Activated naive CD4-positive, alpha-beta T cell treated with anti-CD3 and anti-CD28 coated beads, Interleukin-2, amount 50 U/mL, for 72 hours (primary cell): ENCODE measurements at regions not wholly inside any gene's neighbourhood (a gene's known extent, or its start where the extent isn't known, plus 50 kb on each side); places are given as distances from the start of the nearest gene placed in this dataset.
A peak's percentile ranks its signal among the peaks of the same experiment; 100 is the strongest.

Experiments
- ATAC-seq, 2 donors: fragments of 150-1000 bp; cut with Tn5 transposase; 2 replicates each; pipeline ENCODE4 v1.10.0; 2021; ENCODE audit warnings: mild to moderate bottlenecking in 2 of 2, moderate library complexity in 2 of 2
- DNase-seq, 2 donors: peaks; one replicate each; pipeline ENCODE4 v3.0.0; 2021 to 2022; ENCODE audit warnings: low spot score in 2 of 2
- H3K27ac Mint-ChIP-seq, 2 donors: one replicate each; pipeline ENCODE4 v1.8.0; 2022; ENCODE audit warnings: mild to moderate bottlenecking in 2 of 2, mixed read lengths in 2 of 2
- H3K36me3 Mint-ChIP-seq, 2 donors: one replicate each; pipeline ENCODE4 v1.8.0; 2022; ENCODE audit warnings: mixed read lengths in 2 of 2
- H3K9me3 Mint-ChIP-seq, 2 donors: one replicate each; pipeline ENCODE4 v1.8.0; 2022; ENCODE audit warnings: mixed read lengths in 2 of 2

DNA sequence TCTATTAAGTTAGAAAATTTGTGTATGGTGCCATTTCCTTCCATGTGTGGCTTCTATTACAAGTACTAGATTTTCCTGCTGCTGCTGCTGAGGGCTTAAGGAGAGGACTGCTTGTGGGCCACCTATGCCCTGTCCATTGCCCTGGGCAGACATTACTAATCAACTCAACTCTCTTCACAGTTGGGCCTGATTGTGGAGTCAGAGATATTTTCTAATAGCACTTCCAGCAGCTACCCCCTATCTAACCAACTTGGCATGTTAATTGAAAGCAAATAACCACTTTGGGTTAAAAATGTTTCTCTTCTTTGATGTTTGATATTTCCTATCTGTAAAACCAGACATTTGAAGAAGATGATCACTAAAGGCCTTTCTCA lies 242.0 kb downstream of the EDEM1 start:
- DNase-seq (no peak), ATAC-seq (no peak)
- Mint-ChIP-seq H3K27ac (no peak overlapping the region), H3K36me3 (no peaks in the 10 kb centered on the region), H3K9me3 (no peaks in the 10 kb centered on the region)

GRCh38 chr3:5430701-5431100 lies 243.2 kb downstream of the EDEM1 start:
- ATAC-seq = no peak
- H3K9me3 Mint-ChIP-seq = no peaks in the 10 kb centered on the region
- no peak overlapping the region for H3K27ac Mint-ChIP-seq
- H3K36me3 Mint-ChIP-seq = no peaks in the 10 kb centered on the region
- DNase-seq = no peak

- Mint-ChIP-seq H3K27ac (no peak overlapping the region), H3K36me3 (no peaks in the 10 kb centered on the region), H3K9me3 (no peaks in the 10 kb centered on the region)
- ATAC-seq = no peak
- DNase-seq = no peak
Measured at GRCh38 chr3:5431146-5431545, 243.6 kb downstream of the EDEM1 start.

DNA sequence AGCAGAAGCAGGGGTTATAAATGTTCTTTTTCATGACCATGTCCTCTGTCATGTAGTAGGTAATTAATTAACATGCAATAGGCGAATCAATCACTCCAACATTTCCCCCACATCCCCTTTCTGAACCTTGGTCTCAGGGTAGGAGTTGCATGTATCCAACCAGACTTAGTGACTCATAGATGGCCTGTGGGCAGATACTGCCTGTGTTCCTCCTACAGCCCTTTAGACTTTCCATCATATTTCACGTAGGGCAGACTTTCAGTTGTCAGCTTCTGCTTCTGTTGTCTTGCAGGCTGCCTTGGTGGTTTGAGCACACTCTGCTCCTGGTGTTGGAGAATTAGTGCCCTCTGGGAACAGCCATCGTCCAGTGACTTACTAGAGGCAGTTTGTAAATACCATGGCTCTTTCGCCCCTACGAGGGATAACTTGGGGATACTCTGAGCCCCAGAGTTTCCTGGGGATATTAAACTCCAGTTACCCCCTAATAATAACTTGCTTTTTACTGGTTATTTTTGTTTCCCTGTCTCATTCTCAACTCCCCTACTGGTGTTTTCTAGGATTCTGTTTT lies 244.4 kb downstream of the EDEM1 start:
- peak in 1 of 2 donors; percentile 26 for ATAC-seq
- Mint-ChIP-seq H3K27ac (no peak overlapping the region), H3K36me3 (no peaks in the 10 kb centered on the region), H3K9me3 (no peaks in the 10 kb centered on the region)
- DNase-seq = no peak

DNA sequence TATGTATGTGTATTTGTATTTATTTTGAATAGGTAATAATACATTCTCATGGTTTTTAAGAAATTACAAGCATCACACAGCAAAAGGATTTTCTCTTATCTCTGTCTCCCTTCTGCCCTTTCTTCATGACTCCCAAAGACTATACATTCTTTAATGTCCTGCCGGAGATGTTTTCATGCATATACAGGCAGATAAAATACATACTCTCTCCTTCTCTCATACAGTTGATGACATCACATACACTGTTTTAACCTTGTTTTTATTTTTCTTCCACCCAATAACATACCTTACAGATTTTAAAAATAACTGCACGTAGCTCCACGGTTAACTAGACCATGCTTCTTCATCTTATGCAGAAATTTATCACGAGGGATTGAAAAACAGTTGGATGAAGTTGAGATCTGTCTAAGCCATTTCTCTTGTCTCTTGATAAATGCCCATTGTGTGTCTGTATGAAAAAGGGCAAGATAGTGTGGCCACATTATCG lies 249.8 kb downstream of the EDEM1 start:
- Mint-ChIP-seq H3K9me3 (no peaks in the 10 kb centered on the region), H3K36me3 (no peaks in the 10 kb centered on the region), H3K27ac (no peak overlapping the region)
- DNase-seq = no peak
- no peak for ATAC-seq

- DNase-seq = no peak
- H3K9me3 Mint-ChIP-seq = no peaks in the 10 kb centered on the region
- H3K27ac Mint-ChIP-seq = no peak overlapping the region
- H3K36me3 Mint-ChIP-seq = no peaks in the 10 kb centered on the region
- ATAC-seq = no peak
Measured at GRCh38 chr3:5437783-5438323, 250.3 kb downstream of the EDEM1 start.

DNA sequence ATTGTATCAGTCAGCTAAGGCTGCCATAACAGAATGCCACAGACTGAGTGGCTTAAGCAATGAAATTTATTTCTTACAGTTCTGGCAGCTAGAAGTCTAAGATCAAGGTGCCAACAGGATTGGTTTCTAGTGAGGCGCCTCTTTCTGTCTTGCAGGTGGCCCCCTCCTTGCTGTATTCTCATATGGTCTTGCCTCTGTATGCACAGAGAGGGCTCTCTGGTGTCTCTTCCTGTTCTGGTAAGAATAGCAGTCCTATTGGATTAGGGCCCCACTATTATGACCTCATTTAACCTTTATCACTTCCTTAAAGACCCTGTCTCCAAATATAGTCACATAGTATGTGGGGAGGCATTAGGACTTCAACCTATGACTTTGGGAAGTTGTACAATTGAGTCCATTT lies 253.9 kb downstream of the EDEM1 start:
- Mint-ChIP-seq H3K36me3 (no peaks in the 10 kb centered on the region), H3K9me3 (no peaks in the 10 kb centered on the region), H3K27ac (no peak overlapping the region)
- ATAC-seq (no peak), DNase-seq (no peak)

DNA sequence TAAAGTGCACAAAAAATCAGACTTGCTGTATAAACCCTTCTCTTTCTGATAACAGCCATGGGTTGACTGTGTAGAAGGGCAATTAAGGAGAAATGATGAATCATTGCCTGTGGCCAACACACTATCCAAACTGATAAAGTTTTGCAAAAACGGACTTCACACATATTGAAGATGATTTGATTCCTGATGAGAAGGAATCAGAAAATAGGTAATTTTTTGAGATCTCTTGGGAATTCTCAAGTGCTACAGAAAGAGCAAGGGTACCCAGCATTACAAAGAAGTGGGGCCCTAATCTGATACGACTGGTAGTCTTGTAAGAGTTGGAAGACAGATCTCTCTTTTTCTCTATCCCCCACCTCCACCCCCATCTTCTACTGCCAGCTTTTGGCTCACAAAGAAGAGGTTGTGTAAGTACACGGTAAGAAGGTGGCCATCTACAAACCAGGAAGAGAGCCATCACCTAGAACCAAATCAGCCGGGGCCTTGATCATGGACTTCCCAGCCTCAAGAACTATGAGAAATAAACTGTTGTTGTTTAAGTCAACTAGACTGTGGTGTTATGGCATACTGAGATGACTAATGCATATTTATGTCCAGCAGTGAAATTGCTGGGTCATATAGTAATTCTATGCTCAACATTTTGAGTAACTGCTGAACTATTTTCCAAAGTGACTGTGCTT lies 254.7 kb downstream of the EDEM1 start:
- no peaks in the 10 kb centered on the region for H3K36me3 Mint-ChIP-seq
- H3K27ac Mint-ChIP-seq = no peak overlapping the region
- no peaks in the 10 kb centered on the region for H3K9me3 Mint-ChIP-seq
- DNase-seq (no peak), ATAC-seq (no peak)

- no peaks in the 10 kb centered on the region for H3K36me3 Mint-ChIP-seq
- DNase-seq (no peak), ATAC-seq (no peak)
- H3K9me3 Mint-ChIP-seq = no peaks in the 10 kb centered on the region
- no peak overlapping the region for H3K27ac Mint-ChIP-seq
Measured at GRCh38 chr3:5442786-5443138, 255.3 kb downstream of the EDEM1 start.

- no peak for ATAC-seq
- no peaks in the 10 kb centered on the region for H3K9me3 Mint-ChIP-seq
- no peaks in the 10 kb centered on the region for H3K36me3 Mint-ChIP-seq
- H3K27ac Mint-ChIP-seq = no peak overlapping the region
- DNase-seq = no peak
Measured at GRCh38 chr3:5444253-5444652, 256.7 kb downstream of the EDEM1 start.

DNA sequence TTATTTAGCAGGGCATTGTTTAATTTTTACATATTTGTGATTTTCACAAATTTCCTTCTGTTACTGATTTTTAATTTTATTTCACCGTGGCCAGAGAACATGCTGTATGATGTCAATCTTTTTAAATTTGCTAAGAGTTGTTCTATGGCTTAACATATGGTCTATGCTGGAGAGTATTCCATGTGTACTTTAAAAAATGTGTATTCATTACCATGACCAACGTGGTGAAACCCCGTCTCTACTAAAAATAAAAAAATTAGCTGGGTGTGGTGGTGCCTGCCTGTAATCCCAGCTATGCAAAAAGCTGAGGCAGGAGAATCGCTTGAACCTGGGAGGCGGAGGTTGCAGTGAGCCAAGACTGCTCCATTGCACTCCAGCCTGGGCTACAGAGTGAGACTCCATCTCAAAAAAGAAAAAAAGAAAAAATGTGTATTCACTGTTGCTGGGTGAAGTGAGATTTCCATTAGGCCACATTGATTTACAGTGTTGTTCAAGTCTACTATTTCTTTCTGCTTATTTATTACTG lies 258.2 kb downstream of the EDEM1 start:
- Mint-ChIP-seq H3K9me3 (no peaks in the 10 kb centered on the region), H3K27ac (no peak overlapping the region), H3K36me3 (no peaks in the 10 kb centered on the region)
- DNase-seq = no peak
- ATAC-seq = no peak

- no peak for ATAC-seq
- Mint-ChIP-seq H3K36me3 (no peaks in the 10 kb centered on the region), H3K9me3 (no peaks in the 10 kb centered on the region), H3K27ac (peak overlapping the region in 1 of 2 donors; percentile 13)
- no peak for DNase-seq
Measured at GRCh38 chr3:5448246-5448645, 260.7 kb downstream of the EDEM1 start.

DNA sequence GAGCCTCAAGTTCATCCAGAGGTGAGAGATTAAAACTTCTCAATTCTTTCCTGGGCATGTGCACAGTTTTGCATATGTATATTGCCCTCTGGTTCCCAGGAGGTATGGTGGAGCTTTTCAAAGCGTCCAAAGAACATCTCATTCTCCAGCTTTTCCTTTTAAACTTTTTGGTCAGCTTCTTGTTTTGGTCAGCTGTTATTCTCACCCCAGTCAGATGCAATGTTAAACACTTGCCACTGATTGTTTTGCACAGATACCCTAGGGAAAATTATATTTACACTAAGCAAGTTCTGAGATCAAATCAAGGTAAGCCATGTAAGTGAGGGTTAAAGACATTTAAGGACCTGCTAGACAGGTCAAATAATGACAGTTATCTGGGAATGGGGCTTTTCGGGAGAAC lies 261.3 kb downstream of the EDEM1 start:
- no peak for DNase-seq
- no peak for ATAC-seq
- H3K27ac Mint-ChIP-seq = no peak overlapping the region
- no peaks in the 10 kb centered on the region for H3K9me3 Mint-ChIP-seq
- H3K36me3 Mint-ChIP-seq = no peaks in the 10 kb centered on the region

DNA sequence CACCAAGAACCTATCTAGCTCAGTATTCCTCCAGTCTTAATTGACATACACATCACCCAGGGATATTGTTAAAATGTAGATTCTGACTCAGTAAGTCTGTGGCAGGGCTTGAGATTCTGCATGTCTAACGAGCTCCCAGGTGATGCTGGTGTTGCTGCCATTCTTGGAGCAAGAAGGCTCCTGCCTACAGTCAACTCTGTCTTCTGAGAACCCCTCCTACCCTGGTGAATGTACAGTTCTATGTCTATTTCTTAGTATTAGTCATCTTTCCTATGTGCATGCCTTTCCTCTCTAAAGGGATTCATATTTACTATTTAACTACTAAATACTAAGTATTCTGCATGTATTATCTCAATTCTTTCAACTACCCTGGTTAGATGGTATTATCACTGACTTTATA lies 268.7 kb downstream of the EDEM1 start:
- no peak for DNase-seq
- peak in 1 of 2 donors; percentile 88 for ATAC-seq
- Mint-ChIP-seq H3K27ac (no peak overlapping the region), H3K36me3 (no peaks in the 10 kb centered on the region), H3K9me3 (no peaks in the 10 kb centered on the region)

GRCh38 chr3:5458526-5458925 lies 271.0 kb downstream of the EDEM1 start:
- H3K9me3 Mint-ChIP-seq = no peaks in the 10 kb centered on the region
- ATAC-seq = no peak
- H3K36me3 Mint-ChIP-seq = no peaks in the 10 kb centered on the region
- no peak overlapping the region for H3K27ac Mint-ChIP-seq
- DNase-seq = no peak

GRCh38 chr3:5462086-5462485 lies 274.6 kb downstream of the EDEM1 start:
- DNase-seq (no peak), ATAC-seq (no peak)
- H3K27ac Mint-ChIP-seq = no peak overlapping the region
- H3K36me3 Mint-ChIP-seq = no peaks in the 10 kb centered on the region
- no peaks in the 10 kb centered on the region for H3K9me3 Mint-ChIP-seq

DNA sequence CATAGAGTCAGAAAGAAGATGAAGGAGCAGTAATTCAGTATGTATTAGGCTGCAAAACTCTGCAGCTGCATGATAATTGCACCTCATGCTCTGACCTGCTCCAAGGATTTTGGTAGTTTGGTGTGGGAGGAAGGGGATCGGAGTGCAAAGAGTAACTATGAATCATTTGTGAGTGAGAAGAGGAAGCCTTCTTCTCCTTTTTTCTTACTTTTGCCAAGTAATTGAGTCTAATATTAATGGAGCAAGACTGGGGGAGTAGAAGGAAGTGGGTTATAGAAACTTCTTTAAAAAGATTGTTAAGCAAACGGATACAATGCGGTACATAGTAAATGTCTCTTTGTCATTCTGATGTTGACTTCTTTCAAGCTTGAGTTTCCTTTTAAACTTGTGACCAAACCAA lies 276.5 kb downstream of the EDEM1 start:
- ATAC-seq = no peak
- no peak for DNase-seq
- Mint-ChIP-seq H3K9me3 (no peaks in the 10 kb centered on the region), H3K36me3 (no peaks in the 10 kb centered on the region), H3K27ac (no peak overlapping the region)

DNA sequence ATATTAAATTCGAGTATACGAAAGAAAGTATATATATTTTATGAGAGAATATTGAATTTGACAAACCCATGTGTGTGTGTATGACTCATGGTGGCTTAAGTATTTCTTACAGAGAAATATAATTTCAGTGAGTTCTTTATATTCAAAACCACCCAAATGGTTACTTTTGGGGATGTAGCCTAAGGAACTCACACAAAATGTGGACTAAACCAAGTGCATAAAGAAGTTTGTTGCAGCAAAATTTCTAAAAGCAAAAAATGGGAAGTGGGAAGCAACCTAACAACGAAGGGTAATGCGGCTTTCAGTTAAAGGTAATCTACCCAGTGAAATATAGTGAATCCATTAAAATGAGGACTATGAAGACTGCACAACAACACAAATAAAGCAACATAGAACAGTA lies 277.1 kb downstream of the EDEM1 start:
- ATAC-seq = no peak
- Mint-ChIP-seq H3K36me3 (no peaks in the 10 kb centered on the region), H3K9me3 (no peaks in the 10 kb centered on the region), H3K27ac (no peak overlapping the region)
- no peak for DNase-seq
